ENCODE measurements at regions not wholly inside any gene's neighbourhood (a gene's known extent, or its start where the extent isn't known, plus 50 kb on each side); places are given as distances from the start of the nearest gene placed in this dataset.

GRCh38 chr12:71011261-71011660 is 90.7 kb upstream of the PTPRR start:
- DNase-seq (ENCODE audit: low spot score) = peak; percentile 7
- FAIRE-seq = no peak

DNA sequence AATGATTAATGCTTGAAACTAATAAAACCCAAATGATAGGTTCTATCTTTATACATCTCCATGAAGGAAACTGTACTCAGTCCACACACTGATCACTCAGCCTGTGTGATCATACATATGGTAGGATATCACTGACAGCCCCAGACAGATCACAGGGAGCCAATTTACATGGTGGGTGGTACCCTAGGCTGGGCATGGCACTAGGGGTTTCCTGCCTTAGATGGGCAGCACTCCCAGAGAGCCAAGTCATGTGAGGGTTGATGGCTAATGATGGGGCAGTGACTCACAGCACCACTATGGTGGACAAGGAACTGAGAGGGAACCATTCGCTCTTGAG is 89.6 kb upstream of the PTPRR start:
- FAIRE-seq = no peak
- DNase-seq (ENCODE audit: low spot score) = no peak

GRCh38 chr12:71009430-71010142 is 89.0 kb upstream of the PTPRR start:
- DNase-seq (ENCODE audit: low spot score) = no peak
- FAIRE-seq = no peak

DNA sequence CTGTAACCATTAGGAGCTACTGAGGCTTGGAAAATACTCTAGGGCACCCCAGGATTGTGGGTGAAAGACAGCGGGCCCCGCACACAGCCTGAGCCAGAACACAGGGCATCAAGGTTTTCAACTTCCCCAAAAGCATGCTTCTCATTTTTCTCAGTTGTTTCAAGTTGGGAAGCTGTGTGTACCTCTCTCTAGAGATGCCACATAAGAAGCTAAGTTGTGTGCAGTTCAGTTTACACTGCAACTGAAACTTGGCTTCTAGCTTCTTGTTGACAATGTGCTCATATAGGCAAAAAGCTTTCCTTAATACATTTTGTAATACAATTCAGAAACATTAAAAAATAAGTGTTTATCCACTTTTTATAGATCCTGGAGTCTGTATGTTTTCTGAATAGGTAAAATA is 88.1 kb upstream of the PTPRR start:
- DNase-seq (ENCODE audit: low spot score) (no peak), FAIRE-seq (no peak)

DNA sequence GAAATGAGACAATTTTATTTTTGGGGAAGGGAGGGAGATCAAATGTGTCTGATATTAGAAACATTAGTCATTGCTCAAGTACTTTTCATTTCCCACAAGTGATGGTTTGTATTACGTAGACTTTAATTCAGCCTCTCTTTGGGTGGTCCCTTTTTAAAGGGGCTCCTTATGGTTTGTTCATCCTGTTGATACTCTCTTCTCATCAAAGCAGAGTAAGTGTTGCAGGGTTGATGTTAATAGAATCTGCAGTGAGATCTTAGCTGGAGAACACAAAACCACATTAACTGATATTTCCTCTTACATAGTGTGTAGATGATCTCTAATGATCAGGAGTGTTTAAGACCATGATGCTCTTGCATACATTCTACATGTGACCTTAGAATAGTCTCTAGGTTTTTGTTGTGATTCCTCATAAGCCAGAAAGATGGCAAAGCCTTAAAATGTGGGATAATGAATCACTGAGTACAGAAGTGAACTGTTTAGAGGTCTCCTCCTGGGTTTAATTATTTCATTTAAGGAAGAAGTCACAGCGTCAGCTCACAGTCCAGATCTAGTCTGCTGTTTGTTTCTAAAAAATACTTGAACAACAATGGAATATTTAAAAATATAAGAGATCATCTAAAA is 87.4 kb upstream of the PTPRR start:
- FAIRE-seq = no peak
- DNase-seq (ENCODE audit: low spot score) = no peak

DNA sequence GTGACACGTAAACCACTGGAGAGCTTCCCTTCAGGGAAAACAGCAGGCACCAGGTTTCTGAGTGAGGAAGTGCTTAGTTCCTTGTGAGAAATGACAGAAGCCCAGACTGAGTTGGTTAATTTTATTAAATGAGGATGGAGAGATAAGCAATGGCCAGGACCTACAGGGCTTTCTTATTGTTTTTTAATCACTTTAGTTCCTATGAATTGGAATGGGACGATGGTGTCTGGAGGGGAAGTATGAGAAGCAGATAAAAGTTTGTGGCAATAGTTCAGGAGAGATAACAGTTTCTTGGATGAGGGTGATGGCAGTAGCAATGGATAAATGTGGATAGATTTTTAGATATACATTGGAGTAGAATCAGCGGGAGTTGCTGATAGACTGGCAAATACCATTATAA is 86.5 kb upstream of the PTPRR start:
- FAIRE-seq = no peak

GRCh38 chr12:71005166-71005565 is 84.6 kb upstream of the PTPRR start:
- DNase-seq (ENCODE audit: low spot score) (no peak), FAIRE-seq (no peak)

More for the DNA sequence above, 86.5 kb upstream of the PTPRR start:
- no peak for DNase-seq (ENCODE audit: low spot score)

DNA sequence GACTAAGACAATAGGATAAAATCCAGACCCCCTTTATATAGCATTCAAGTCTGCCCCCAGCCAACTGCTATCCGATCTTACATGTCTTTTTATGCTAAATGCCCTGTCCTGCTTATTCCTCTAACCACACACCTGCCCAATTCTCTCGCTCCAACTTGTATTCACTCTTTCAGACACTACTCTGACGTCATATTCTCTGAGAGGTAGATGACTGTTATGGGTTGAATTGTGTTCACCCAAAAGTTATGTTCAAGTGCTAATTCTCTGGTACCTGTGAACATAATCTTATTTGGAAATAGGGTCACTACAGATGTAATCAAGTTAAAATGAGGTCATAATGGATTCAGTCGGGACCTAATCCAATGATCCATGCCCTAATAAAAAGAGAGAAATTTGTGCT is 84.0 kb upstream of the PTPRR start:
- DNase-seq (ENCODE audit: low spot score) (no peak), FAIRE-seq (no peak)

- FAIRE-seq (no peak), DNase-seq (ENCODE audit: low spot score) (no peak)
These were observed 80.2 kb upstream of the PTPRR start for GRCh38 chr12:71000748-71001147.

DNA sequence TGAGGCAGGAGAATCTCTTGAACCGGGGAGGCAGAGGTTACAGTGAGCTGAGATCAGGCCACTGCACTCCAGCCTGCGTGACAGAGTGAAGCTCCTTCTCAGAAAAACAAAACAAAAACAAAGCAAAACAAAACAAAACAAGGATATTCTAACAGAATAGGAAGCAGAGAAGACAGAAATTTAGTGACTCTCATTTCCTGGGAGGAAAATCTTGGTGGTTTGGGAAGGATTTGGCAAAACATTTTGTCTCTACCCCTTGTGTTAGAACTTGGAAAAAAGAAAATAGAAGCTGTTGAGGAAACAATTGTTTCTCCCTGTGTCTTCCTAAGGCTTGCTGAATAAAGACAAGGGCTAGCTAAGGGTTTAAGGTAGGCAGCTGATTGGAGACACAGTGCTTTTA is 79.7 kb upstream of the PTPRR start:
- FAIRE-seq (no peak), DNase-seq (ENCODE audit: low spot score) (no peak)

DNA sequence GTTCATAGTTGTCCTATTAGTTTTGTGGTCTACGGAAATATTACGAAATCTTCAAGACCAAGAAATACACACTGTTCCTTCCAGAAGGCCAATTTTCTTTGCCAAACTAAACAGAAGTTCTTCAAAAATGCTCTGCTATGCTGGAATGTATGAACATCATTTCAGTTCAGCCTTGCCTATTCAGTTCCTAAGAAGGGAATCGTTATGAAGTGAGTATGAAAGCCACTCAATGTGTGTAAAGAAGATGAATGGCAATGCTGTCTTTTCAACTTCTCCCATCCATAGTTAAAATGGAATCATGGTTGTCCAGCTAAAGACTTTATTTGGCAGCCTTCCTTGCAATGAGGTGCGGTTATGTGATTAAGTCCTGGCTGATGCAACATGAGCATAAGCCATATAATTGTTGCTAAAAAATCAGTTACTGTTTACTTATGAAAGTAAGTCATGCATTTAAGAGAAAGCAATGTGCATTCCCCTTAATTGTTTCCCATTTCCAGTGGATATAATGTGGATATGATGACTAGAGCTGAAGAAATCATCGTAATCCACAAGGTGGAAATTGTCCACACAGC is 73.8 kb upstream of the PTPRR start:
- DNase-seq (ENCODE audit: low spot score) (no peak), FAIRE-seq (no peak)

GRCh38 chr12:70989232-70989631 is 68.7 kb upstream of the PTPRR start:
- FAIRE-seq (no peak), DNase-seq (ENCODE audit: low spot score) (no peak)

- no peak for FAIRE-seq
- no peak for DNase-seq (ENCODE audit: low spot score)
These were observed 65.3 kb upstream of the PTPRR start for GRCh38 chr12:70985850-70986249.

DNA sequence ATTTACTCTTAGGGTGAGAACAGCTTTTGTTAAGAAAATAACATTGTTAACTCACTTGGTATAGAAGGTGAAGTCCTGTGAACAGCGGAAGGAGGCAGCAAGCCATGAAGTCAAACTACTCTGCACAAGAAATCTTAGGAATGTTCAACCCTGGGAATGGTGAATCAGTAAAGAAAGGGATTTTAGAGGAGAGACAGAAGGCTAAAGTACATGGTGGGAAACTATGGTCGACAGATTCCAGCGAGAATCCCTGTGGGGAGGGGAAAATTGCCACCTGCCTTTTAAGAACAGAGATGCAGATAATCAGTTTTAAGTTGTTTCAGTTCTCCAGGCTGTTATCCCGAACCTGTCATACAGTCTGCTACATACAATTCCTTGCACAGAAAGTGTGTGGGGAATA is 63.2 kb upstream of the PTPRR start:
- no peak for DNase-seq (ENCODE audit: low spot score)

DNA sequence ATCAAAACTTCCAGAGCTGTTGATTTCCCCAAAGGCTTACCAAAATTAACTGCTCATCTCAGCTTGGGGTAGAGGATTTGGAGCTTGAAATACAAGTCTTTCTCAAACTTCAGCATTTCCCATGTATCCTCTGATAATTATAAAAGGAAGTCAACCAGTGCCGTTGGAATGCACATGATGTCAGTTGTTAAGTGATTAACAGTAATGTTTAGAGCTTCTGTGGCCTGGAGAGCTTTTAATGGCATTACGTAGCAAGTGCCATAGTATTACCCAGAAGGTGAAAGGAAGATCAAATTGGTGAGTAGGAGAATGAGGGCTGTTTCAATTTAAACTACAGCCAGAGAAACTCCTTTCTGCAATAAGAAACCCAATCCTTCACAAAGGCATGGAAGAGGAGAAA is 62.5 kb upstream of the PTPRR start:
- DNase-seq (ENCODE audit: low spot score) (no peak), FAIRE-seq (no peak)

More for the DNA sequence above, 63.2 kb upstream of the PTPRR start:
- FAIRE-seq = no peak

GRCh38 chr12:70982286-70982685 is 61.7 kb upstream of the PTPRR start:
- DNase-seq (ENCODE audit: low spot score) (no peak), FAIRE-seq (no peak)

GRCh38 chr12:70971001-70971794 is 50.7 kb upstream of the PTPRR start:
- FAIRE-seq (no peak), DNase-seq (ENCODE audit: low spot score) (no peak)
